Naive thymus-derived CD8-positive, alpha-beta T cell (primary cell): ENCODE measurements at regions not wholly inside any gene's neighbourhood (a gene's known extent, or its start where the extent isn't known, plus 50 kb on each side); places are given as distances from the start of the nearest gene placed in this dataset.

Experiments
- ATAC-seq, 2 donors: fragments of 150-1000 bp; cut with Tn5 transposase in 1 of 2; sonication (Bioruptor Pico), chemical (Tn5 transposase) in 1 of 2; 1 replicate in 1 of 2; 2 replicates in 1 of 2; pipeline ENCODE4 v1.10.0; 2021; ENCODE audit warnings: mild to moderate bottlenecking in 2 of 2, moderate library complexity in 2 of 2
- POLR2A ChIA-PET: fragments of 350-600 bp; sonication (Branson Sonifier 250); formaldehyde crosslinking; loops from one replicate; lab custom pipeline; 2021; ENCODE audit warnings: antibody characterized with exemption; lab: Charles Lee
- DNase-seq, 10 donors: peaks; one replicate each; pipeline versions ENCODE4 v3.0.0 to v3.0.0-alpha.2; 2020 to 2022
- H3K27ac Mint-ChIP-seq, 10 donors: one replicate each; pipeline ENCODE4 v1.8.0; 2020 to 2022; ENCODE audit warnings: mild to moderate bottlenecking in 10 of 10, mixed read lengths in 10 of 10, moderate library complexity in 4 of 10, inconsistent platforms in 1 of 10
- H3K27me3 Mint-ChIP-seq, 5 donors: one replicate each; pipeline ENCODE4 v1.8.0; 2021 to 2022; ENCODE audit warnings: mixed read lengths in 5 of 5
- H3K36me3 Mint-ChIP-seq, 3 donors: one replicate each; pipeline ENCODE4 v1.8.0; 2020 to 2022; ENCODE audit warnings: mixed read lengths in 3 of 3, mild to moderate bottlenecking in 2 of 3, inconsistent platforms in 1 of 3
- H3K4me1 Mint-ChIP-seq, 4 donors: one replicate each; pipeline ENCODE4 v1.8.0; 2021 to 2022; ENCODE audit warnings: mixed read lengths in 4 of 4
- H3K4me3 Mint-ChIP-seq, 10 donors: one replicate each; pipeline ENCODE4 v1.8.0; 2020 to 2022; ENCODE audit warnings: mild to moderate bottlenecking in 10 of 10, mixed read lengths in 10 of 10, moderate library complexity in 6 of 10, inconsistent platforms in 1 of 10
- H3K9me3 Mint-ChIP-seq, 9 donors: one replicate each; pipeline ENCODE4 v1.8.0; 2020 to 2022; ENCODE audit warnings: mixed read lengths in 9 of 9, mild to moderate bottlenecking in 3 of 9, inconsistent platforms in 1 of 9, moderate library complexity in 1 of 9

GRCh38 chr7:82701949-82702348 is 258.4 kb upstream of the CACNA2D1 start:
- no peak for DNase-seq
- no peak overlapping the region for H3K4me3 Mint-ChIP-seq
- ATAC-seq = no peak
- no peak overlapping the region for H3K27ac Mint-ChIP-seq
- H3K27me3 Mint-ChIP-seq = no peaks in the 10 kb centered on the region
- peaks cover 0 to 2% (median 0%) of the 10 kb centered on the region in 9 donors for H3K9me3 Mint-ChIP-seq
- no peaks in the 10 kb centered on the region for H3K4me1 Mint-ChIP-seq
- POLR2A ChIA-PET = no interaction called here
- no peaks in the 10 kb centered on the region for H3K36me3 Mint-ChIP-seq

- DNase-seq (no peak), ATAC-seq (no peak)
- Mint-ChIP-seq H3K4me3 (no peak overlapping the region), H3K4me1 (no peaks in the 10 kb centered on the region), H3K27me3 (no peaks in the 10 kb centered on the region), H3K9me3 (peaks cover 0 to 4% (median 0%) of the 10 kb centered on the region in 9 donors), H3K27ac (no peak overlapping the region), H3K36me3 (no peaks in the 10 kb centered on the region)
- POLR2A ChIA-PET = no interaction called here
Observed at GRCh38 chr7:82700741-82701140, 257.2 kb upstream of the CACNA2D1 start.

- DNase-seq (no peak), ATAC-seq (no peak)
- Mint-ChIP-seq H3K27me3 (no peaks in the 10 kb centered on the region), H3K36me3 (no peaks in the 10 kb centered on the region), H3K4me3 (no peak overlapping the region), H3K9me3 (peaks cover 0 to 4% (median 0%) of the 10 kb centered on the region in 9 donors), H3K4me1 (no peaks in the 10 kb centered on the region), H3K27ac (no peak overlapping the region)
- POLR2A ChIA-PET = no interaction called here
Observed at GRCh38 chr7:82699773-82700186, 256.2 kb upstream of the CACNA2D1 start.

GRCh38 chr7:82697897-82698296 is 254.3 kb upstream of the CACNA2D1 start:
- Mint-ChIP-seq H3K4me1 (no peaks in the 10 kb centered on the region), H3K27me3 (no peaks in the 10 kb centered on the region), H3K9me3 (peaks cover 0 to 7% (median 0%) of the 10 kb centered on the region in 9 donors), H3K4me3 (no peak overlapping the region), H3K36me3 (no peaks in the 10 kb centered on the region), H3K27ac (no peak overlapping the region)
- no peak for ATAC-seq
- POLR2A ChIA-PET = no interaction called here
- DNase-seq = no peak

GRCh38 chr7:82696631-82697030 is 253.1 kb upstream of the CACNA2D1 start:
- no peak overlapping the region for H3K27ac Mint-ChIP-seq
- POLR2A ChIA-PET = no interaction called here
- ATAC-seq = no peak

GRCh38 chr7:82694022-82694421 is 250.4 kb upstream of the CACNA2D1 start:
- H3K27me3 Mint-ChIP-seq = no peaks in the 10 kb centered on the region
- no peaks in the 10 kb centered on the region for H3K36me3 Mint-ChIP-seq
- H3K27ac Mint-ChIP-seq = no peak overlapping the region
- no peaks in the 10 kb centered on the region for H3K4me1 Mint-ChIP-seq
- no peak overlapping the region for H3K4me3 Mint-ChIP-seq
- DNase-seq (no peak), ATAC-seq (no peak)
- POLR2A ChIA-PET = no interaction called here
- H3K9me3 Mint-ChIP-seq = peaks cover 0 to 7% (median 0%) of the 10 kb centered on the region in 9 donors

More at GRCh38 chr7:82696631-82697030, 253.1 kb upstream of the CACNA2D1 start:
- H3K36me3 Mint-ChIP-seq = no peaks in the 10 kb centered on the region
- H3K9me3 Mint-ChIP-seq = peaks cover 0 to 7% (median 0%) of the 10 kb centered on the region in 9 donors
- H3K4me1 Mint-ChIP-seq = no peaks in the 10 kb centered on the region
- no peak for DNase-seq
- H3K4me3 Mint-ChIP-seq = no peak overlapping the region
- H3K27me3 Mint-ChIP-seq = no peaks in the 10 kb centered on the region

- POLR2A ChIA-PET = no interaction called here
- H3K9me3 Mint-ChIP-seq = peaks cover 0 to 5% (median 0%) of the 10 kb centered on the region in 9 donors
- H3K4me3 Mint-ChIP-seq = no peak overlapping the region
- H3K36me3 Mint-ChIP-seq = no peaks in the 10 kb centered on the region
- H3K27me3 Mint-ChIP-seq = no peaks in the 10 kb centered on the region
- ATAC-seq (no peak), DNase-seq (no peak)
- no peaks in the 10 kb centered on the region for H3K4me1 Mint-ChIP-seq
- H3K27ac Mint-ChIP-seq = no peak overlapping the region
Observed at GRCh38 chr7:82690929-82691328, 247.4 kb upstream of the CACNA2D1 start.

- ATAC-seq = no peak
- POLR2A ChIA-PET = no interaction called here
- Mint-ChIP-seq H3K27ac (no peak overlapping the region), H3K36me3 (no peaks in the 10 kb centered on the region), H3K4me1 (no peaks in the 10 kb centered on the region), H3K9me3 (no peaks in the 10 kb centered on the region), H3K27me3 (no peaks in the 10 kb centered on the region), H3K4me3 (no peak overlapping the region)
- no peak for DNase-seq
Observed at GRCh38 chr7:82685214-82685613, 241.6 kb upstream of the CACNA2D1 start.

GRCh38 chr7:82678716-82679115 is 235.1 kb upstream of the CACNA2D1 start:
- Mint-ChIP-seq H3K4me1 (peaks cover 15 to 34% (median 30%) of the 10 kb centered on the region in 4 donors), H3K36me3 (no peaks in the 10 kb centered on the region), H3K9me3 (peaks cover 0 to 8% (median 0%) of the 10 kb centered on the region in 9 donors), H3K27ac (peak overlapping the region; percentile 8 to 93 (median 88)), H3K27me3 (no peaks in the 10 kb centered on the region), H3K4me3 (peak overlapping the region; percentile 31 to 79 (median 68))
- ATAC-seq (peak; percentile 64 to 65), DNase-seq (peak in 3 of 10 donors; percentile 12 to 40 (median 38))
- POLR2A ChIA-PET = interaction anchor here (0.6 kb wide), 1 partner anchor 60 kb away, joined by 3 read pairs; no protein-coding TSS in a partner anchor

GRCh38 chr7:82678259-82678658 is 234.7 kb upstream of the CACNA2D1 start:
- no peak for ATAC-seq
- H3K36me3 Mint-ChIP-seq = no peaks in the 10 kb centered on the region
- POLR2A ChIA-PET = interaction anchor here (0.6 to 1.4 kb wide), 2 partner anchors 8 to 59 kb away, joined by 3 to 4 read pairs; no protein-coding TSS in a partner anchor
- peak overlapping the region; percentile 8 to 93 (median 88) for H3K27ac Mint-ChIP-seq
- peaks cover 15 to 34% (median 30%) of the 10 kb centered on the region in 4 donors for H3K4me1 Mint-ChIP-seq
- H3K9me3 Mint-ChIP-seq = peaks cover 0 to 8% (median 0%) of the 10 kb centered on the region in 9 donors
- no peak for DNase-seq
- no peaks in the 10 kb centered on the region for H3K27me3 Mint-ChIP-seq
- peak overlapping the region; percentile 31 to 79 (median 68) for H3K4me3 Mint-ChIP-seq

- H3K4me3 Mint-ChIP-seq = peak overlapping the region in 9 of 10 donors; percentile 15 to 77 (median 48)
- DNase-seq (peak; percentile 15 to 78 (median 44)), ATAC-seq (peak; percentile 96 to 98)
- H3K36me3 Mint-ChIP-seq = no peaks in the 10 kb centered on the region
- H3K27ac Mint-ChIP-seq = peak overlapping the region in 9 of 10 donors; percentile 69 to 94 (median 90)
- H3K4me1 Mint-ChIP-seq = peaks cover 15 to 34% (median 30%) of the 10 kb centered on the region in 4 donors
- H3K9me3 Mint-ChIP-seq = peaks cover 0 to 8% (median 0%) of the 10 kb centered on the region in 9 donors
- POLR2A ChIA-PET = interaction anchor here (1.4 kb wide), 1 partner anchor 9 kb away, joined by 4 read pairs; no protein-coding TSS in a partner anchor
- no peaks in the 10 kb centered on the region for H3K27me3 Mint-ChIP-seq
Observed at GRCh38 chr7:82677493-82677892, 233.9 kb upstream of the CACNA2D1 start.

- peak; percentile 24 to 52 for ATAC-seq
- H3K36me3 Mint-ChIP-seq = no peaks in the 10 kb centered on the region
- DNase-seq = peak in 2 of 10 donors; percentile 15 to 17
- H3K4me3 Mint-ChIP-seq = peak overlapping the region in 6 of 10 donors; percentile 4 to 47 (median 22)
- H3K9me3 Mint-ChIP-seq = peaks cover 0 to 8% (median 0%) of the 10 kb centered on the region in 9 donors
- peaks cover 15 to 34% (median 30%) of the 10 kb centered on the region in 4 donors for H3K4me1 Mint-ChIP-seq
- POLR2A ChIA-PET = interaction anchor here (1.4 kb wide), 1 partner anchor 10 kb away, joined by 4 read pairs; no protein-coding TSS in a partner anchor
- no peaks in the 10 kb centered on the region for H3K27me3 Mint-ChIP-seq
- H3K27ac Mint-ChIP-seq = peak overlapping the region in 9 of 10 donors; percentile 69 to 94 (median 89)
Observed at GRCh38 chr7:82676777-82677463, 233.3 kb upstream of the CACNA2D1 start.

- no peak overlapping the region for H3K4me3 Mint-ChIP-seq
Observed at GRCh38 chr7:82675396-82675795, 231.8 kb upstream of the CACNA2D1 start.

More at GRCh38 chr7:82675396-82675795, 231.8 kb upstream of the CACNA2D1 start:
- H3K27ac Mint-ChIP-seq = peak overlapping the region in 1 of 10 donors; percentile 27
- no peaks in the 10 kb centered on the region for H3K27me3 Mint-ChIP-seq
- no peak for ATAC-seq
- peaks cover 15 to 34% (median 30%) of the 10 kb centered on the region in 4 donors for H3K4me1 Mint-ChIP-seq
- H3K9me3 Mint-ChIP-seq = peaks cover 0 to 8% (median 0%) of the 10 kb centered on the region in 9 donors
- no peak for DNase-seq
- POLR2A ChIA-PET = no interaction called here
- no peaks in the 10 kb centered on the region for H3K36me3 Mint-ChIP-seq
